Gastroesophageal sphincter (tissue), 3 donors: ENCODE measurements at regions not wholly inside any gene's neighbourhood (a gene's known extent, or its start where the extent isn't known, plus 50 kb on each side); places are given as distances from the start of the nearest gene placed in this dataset.

ENCODE experiments used
- EP300 ChIP-seq: sonication (generic); formaldehyde crosslinking; IDR thresholded peaks from one replicate; pipeline ENCODE4 v1.6.1; 2017; ENCODE audit warnings: antibody characterized with exemption, mild to moderate bottlenecking
- POLR2A ChIP-seq, 2 donors: fragments of 450-650 bp; IDR thresholded peaks; one replicate each; pipeline ENCODE4 v1.6.1; 2017; ENCODE audit warnings: antibody characterized with exemption in 2 of 2, mild to moderate bottlenecking in 2 of 2, moderate library complexity in 1 of 2
- TF ChIP-seq, protein P1 (sequence below), 4 experiments: fragments of 200-600 bp in 2 of 4; fragments of 450-650 bp in 2 of 4; sonication (generic) in 1 of 4; IDR thresholded peaks; one replicate each; pipeline ENCODE4 v1.5.1; 2017 to 2019; ENCODE audit warnings: antibody characterized with exemption in 4 of 4, mild to moderate bottlenecking in 2 of 4, moderate library complexity in 2 of 4

DNA sequence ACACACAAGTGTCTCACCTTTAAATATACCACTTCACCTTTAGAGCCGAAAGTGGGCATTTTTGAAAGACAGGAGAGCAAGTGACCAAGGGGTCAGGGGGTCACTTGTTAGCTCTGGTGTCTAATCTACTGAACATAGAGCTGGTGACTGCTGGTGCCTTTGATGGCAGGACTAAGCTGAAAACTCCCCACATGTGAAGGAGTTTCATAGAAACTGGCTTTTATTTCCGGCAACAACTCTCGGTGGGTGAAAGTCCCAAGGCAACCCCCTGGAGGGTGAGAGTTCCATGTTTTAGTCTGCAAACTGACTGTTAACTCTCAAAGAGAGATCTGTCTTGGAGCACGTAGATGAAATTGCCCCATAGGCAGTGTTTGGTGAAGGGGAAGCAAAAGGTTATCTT is 466.9 kb downstream of the DMRTA1 start:
- TF ChIP-seq, protein P1, sequence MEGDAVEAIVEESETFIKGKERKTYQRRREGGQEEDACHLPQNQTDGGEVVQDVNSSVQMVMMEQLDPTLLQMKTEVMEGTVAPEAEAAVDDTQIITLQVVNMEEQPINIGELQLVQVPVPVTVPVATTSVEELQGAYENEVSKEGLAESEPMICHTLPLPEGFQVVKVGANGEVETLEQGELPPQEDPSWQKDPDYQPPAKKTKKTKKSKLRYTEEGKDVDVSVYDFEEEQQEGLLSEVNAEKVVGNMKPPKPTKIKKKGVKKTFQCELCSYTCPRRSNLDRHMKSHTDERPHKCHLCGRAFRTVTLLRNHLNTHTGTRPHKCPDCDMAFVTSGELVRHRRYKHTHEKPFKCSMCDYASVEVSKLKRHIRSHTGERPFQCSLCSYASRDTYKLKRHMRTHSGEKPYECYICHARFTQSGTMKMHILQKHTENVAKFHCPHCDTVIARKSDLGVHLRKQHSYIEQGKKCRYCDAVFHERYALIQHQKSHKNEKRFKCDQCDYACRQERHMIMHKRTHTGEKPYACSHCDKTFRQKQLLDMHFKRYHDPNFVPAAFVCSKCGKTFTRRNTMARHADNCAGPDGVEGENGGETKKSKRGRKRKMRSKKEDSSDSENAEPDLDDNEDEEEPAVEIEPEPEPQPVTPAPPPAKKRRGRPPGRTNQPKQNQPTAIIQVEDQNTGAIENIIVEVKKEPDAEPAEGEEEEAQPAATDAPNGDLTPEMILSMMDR (IDR thresholded peaks at IDR 0.05), result no peak
- no peak for TF ChIP-seq EP300
- no peak for TF ChIP-seq POLR2A (IDR thresholded peaks at IDR 0.05)
